ENCODE measurements at regions not wholly inside any gene's neighbourhood (a gene's known extent, or its start where the extent isn't known, plus 50 kb on each side); places are given as distances from the start of the nearest gene placed in this dataset.
A peak's percentile ranks its signal among the peaks of the same experiment; 100 is the strongest.
"Not testable (repeated sequence)": the region's sequence is repeated elsewhere in the genome, so short reads cannot be mapped to it uniquely, and the experiment has no call there.

DNA sequence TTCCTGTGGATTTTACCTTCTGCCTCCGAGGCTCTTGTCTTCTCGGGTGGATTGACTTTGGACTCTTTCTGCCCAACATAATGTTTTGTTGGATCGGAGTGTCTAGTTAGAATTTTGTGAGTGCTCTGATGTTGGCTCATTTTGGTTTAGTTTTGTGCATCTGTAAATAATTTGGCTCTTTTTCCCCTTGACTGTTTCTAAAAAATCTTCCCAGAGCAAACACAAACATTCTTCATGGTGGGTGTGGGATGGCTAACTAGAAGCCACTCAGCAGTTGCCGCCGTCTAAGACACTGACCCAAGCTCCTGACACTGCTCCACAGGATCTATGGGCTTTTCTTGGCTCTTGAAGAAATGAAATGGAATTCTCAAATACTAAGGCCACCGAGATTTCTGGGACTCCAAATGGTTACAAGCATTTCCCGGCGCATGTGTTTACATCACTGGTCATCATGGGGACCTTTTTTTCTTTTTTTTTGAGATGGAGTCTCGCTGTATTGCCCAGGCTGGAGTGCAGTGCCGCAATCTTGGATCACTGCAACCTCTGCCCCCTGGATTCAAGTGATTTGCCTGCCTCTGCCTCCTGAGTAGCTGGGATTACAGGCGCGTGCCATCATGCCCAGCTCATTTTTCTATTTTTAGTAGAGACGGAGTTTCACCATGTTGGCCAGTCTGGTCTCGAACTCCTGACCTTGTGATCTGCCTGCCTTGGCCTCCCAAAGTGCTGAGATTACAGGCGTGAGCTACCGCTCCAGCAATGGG lies 92.0 kb upstream of the FRMD1 start:
- DNase-seq, result no peak

DNA sequence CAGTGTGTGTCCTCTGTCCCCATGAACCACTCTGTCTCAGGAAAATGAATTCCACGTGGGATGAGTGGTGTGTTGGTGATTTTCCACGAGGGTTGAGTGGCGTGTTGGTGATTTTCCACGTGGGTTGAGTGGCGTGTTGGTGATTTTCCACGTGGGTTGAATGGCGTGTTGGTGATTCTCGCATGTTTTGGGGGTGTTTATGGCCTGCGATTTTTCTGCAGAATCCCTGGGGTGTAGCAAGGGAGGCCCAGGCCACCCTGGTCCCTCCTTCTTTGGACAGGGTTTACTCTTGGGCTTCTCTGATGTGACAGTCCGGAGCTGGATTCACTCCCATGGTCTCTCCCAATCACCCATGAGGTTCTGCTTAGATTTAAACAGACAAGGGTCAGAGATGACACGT lies 90.6 kb upstream of the FRMD1 start:
- DNase-seq, result no peak

DNA sequence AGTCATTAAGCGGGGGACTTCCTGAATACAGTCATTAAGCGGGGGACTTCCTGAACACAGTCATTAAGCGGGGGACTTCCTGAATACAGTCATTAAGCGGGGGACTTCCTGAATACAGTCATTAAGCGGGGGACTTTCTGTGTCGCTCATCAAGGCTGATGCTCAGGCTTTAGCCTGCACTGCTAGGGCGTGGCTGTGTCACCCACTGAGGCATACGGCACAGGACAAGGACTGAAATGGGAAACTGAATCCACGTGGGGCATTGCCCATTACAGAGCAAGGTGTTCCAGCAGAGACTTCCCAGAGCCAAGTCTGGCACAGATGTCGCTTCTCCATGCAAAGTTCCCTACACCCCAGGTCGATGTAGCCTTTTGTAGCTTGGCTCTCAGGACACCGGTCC lies 89.9 kb upstream of the FRMD1 start:
- not testable (repeated sequence) for DNase-seq

DNA sequence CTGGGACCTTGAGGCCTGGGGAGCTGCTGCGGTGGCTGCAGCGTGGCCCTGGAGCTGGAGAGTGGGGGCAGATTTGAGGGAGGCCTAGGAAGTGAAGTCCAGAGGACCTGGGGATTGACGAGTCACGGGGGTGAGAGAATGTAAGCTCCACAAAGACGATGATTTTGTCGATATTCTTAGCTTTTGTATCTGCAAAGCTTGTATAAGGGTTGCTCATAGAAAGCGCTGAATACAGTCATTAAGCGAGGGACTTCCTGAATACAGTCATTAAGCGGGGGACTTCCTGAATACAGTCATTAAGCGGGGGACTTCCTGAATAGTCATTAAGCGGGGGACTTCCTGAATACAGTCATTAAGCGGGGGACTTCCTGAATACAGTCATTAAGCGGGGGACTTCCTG lies 89.3 kb upstream of the FRMD1 start:
- not testable (repeated sequence) for DNase-seq

DNA sequence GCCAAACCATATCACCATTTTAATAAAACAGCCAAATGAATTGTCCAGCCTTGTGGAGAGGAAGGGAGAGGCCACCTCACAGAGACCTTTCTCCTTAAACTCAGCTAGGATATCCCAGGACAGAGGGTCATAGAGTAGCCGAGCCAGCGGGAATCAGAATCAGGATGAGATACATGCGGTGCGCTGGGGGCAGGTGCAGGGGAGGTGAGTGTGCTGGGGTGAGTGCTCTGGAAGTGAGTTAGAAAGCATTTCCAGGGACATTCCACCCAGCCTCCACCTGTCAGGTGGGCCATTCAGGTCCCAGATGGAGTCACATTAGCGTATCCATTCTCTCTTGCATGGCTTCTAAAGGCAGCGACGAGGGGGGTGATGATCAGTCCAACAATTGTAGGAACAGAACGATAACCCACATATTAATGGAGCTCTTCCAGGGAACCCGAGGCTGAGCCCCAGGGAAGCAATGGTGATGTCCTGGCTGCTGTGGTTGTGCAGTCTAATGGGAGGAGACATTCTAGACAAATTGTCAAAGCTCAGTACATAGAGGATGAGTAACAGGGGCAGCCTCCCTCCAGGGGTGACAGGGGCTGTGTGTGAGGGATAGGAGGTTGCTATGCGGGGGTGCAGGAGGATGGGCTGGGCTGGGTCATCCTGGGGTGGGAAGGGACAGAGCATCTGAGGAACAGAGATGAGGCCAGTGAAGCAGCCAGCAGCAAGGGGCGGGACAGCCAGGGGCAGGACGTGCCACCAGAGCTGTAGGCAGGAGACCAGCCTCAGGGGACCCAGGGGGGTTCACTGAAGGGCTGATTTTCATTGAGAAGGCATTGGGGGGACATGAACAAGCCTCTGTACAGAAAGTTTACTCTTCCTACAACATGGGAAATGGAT lies 88.7 kb upstream of the FRMD1 start:
- no peak for DNase-seq

DNA sequence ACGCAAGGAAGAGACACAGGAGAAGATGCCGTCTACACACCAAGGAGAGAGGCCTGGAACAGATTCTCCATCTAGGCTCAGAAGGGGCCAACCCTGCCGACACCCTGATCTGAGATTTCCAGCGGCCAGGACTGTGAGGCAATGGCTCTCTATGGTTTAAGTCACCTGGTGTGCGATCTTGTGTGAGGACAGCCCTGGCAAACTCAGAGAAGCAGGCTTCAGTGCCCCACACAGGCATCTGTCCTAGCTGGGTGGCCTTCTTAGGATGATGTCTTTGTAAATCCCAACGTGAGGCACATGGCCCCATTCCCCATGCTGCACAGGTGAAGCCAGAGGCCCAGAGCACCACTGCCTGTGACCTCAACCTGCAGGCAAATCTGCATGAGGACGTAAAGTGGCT lies 87.6 kb upstream of the FRMD1 start:
- DNase-seq, result no peak

DNA sequence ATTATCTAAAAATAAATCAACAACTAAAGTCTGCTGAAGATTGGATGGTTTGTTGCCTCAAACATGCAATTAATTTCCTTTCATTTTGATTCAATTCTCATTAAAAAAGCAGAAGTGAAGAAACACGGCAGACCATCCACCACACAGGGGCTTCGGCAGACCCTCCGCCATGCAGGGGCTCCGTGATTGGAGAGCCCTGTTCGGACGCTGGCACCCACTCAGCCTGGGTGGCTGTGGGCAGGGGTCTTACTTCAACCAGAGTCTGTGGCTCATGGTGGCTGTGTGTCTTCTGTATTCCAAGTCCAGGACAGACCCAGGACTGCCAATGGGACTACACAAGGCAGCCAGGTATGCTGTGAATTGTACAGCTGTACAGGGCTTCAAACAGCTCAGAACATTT lies 86.9 kb upstream of the FRMD1 start:
- no peak for DNase-seq

DNA sequence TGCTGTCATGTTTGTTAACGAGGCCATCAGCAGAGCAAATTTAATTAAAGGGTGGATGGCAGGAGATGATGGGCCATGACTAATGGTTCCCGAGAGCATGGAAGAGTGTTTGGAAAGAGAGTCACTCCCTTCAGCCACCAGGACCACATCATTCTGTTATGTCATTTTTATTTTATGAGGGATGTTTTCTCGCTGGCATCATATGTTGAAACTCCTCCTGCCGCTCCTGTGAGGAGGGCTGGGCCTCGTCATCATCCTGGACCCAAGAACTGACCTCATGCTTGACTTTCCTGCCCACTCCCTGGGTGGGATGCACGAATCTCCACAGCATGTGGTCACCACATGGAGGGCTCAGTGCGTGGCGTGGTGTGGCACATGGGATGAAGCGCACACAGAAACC lies 86.4 kb upstream of the FRMD1 start:
- DNase-seq, result peak; percentile 47

DNA sequence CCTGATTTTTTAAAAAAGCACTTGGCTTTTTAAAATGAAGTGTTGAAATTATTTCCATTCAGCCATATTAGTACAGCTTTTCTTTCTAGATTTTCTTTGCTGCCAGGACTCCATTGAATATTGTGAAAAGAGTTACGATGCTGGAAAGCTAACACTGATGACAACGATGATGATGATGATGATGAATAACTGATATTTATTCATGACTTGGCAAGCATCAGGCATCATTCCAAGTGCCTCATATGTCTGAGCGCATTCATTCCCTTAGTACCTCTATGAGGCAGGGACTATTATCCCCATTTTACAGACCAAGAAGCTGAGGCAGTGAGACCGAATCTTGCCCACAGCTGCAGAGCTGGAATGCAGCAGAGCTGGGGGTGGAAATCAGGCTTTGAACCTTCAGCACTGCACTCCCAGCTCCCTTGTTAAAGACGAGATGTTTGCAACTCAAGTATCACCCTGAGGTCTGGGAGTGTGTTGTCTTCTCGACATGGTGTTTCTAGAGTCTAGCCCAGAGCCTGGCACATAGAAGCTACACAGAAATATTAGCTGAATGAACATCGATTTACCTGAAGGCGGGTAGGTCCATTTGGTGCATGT lies 85.5 kb upstream of the FRMD1 start:
- no peak for DNase-seq

DNA sequence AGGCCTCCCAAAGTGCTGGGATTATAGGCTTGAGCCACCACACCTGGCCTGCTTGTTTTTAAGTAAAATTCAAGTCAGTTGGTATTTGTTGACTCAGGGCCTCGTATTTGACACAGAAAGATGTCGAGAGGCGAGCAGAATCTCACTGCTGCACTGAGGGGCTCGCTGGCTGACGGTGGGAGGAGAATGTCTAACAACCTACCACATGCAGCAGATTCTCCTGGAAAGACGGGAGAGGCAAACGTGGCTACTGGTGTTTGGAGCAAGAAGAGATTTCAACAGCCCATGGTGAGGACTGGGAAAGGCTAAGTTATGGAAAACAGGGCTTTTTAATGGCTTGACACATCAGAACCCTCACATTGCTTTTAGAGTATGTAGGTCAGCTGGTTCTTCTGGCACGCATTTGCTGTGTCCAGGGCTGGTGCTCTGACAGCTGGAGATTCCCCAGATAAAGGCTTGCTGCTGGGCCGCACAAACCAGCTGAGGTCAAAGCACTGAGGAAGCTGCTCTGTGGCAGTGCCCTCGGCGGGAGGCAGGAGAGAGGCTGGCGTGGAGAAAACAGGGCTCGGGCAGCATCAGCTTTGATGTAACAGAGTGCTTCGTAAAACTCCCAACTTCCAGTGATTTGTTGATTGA lies 84.2 kb upstream of the FRMD1 start:
- no peak for DNase-seq

DNA sequence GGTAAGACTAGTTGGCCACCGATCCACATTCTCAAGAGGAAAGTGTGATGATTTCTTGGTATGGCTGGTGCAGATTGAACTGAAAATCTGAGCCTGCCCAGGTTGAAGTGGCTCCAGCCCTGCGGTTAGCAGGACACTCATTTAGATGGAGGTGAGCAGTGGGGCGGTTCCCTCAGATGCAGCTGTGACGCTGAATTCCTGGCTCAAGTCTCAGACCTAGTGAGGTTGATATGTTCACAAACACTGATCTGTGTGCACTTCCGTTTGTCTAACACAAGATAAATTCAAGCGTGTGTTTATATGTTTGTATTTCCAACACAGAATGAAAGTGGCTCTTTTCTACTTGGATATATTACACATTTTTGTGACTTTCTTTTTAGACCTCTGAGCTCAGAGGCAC lies 83.4 kb upstream of the FRMD1 start:
- no peak for DNase-seq

DNA sequence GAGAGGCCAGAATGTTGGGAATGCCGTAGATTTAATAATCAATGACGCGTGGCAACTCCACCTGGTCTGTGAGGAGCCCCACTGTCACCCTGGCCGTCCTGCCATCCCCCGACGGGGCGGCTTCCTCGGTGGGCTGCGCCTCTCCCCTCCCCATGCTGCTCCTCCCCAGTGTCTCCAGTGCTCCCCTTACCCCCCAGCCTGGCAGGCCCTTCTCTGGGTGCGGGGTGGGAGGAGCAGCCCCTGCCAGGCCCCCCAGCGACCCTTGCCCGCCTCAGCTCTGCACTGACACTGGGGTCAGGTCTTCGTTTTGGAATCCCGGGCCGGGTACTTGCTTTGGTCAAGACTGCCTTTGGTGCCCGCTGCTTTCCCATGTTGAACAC lies 82.3 kb upstream of the FRMD1 start:
- DNase-seq, result no peak

DNA sequence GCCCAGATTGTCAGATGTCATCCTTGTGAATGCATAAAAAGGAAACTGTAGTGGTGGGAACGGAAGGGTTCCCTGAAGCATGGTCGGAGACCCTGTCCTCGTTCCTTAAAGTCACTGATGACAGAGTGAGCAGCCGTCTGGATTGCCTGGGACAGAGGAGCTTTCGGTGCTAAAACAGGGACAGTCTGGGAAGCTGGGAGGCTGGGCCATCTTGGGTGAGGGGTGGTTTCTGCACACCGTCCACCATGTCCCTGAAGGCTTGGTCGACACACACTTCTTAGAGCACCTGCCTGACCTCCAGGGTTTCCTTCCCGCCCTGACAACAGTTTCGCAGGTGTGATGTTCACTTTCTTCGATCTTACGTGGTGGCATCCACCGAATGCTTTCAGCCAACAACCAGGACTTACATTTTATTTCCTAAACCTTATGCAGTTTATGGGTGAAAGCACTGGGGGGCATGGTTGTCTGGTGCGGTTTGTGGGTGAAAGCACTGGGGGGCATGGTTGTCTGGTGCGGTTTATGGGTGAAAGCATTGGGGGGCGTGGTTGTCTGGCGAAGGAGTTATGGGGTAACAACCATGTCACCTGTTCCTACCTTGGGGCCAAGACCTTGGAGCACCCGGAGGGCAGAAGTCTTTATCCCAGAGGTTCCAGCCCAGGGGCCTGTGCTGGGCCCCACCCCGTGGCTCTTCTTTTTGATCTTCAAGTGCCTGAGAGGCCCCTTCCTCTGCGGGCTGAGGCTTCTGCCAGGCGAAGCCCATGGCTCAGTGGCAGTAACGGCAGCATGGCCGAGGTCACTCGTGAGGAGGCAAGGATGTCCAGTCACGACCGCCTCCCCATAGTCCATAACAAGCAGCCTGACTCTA lies 81.7 kb upstream of the FRMD1 start:
- DNase-seq, result no peak

DNA sequence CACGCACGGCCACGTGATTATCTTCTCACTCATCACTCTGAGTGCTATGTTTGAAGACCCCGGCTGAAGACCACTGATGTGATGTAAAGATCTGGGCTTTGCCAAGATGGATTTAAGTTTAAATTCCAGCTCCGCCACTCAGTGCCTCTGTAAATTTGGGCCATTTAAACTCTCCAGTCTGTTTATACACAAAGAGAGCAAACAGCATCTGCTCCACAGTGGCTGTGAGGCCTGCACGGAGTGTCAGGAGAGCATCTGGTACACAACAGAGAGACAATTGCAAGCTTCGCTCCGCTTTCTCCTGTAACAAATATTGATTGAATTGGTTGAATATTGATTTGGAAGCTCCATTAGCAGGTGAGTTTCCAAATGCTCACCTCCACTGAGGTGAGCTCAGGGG lies 80.5 kb upstream of the FRMD1 start:
- DNase-seq, result no peak

DNA sequence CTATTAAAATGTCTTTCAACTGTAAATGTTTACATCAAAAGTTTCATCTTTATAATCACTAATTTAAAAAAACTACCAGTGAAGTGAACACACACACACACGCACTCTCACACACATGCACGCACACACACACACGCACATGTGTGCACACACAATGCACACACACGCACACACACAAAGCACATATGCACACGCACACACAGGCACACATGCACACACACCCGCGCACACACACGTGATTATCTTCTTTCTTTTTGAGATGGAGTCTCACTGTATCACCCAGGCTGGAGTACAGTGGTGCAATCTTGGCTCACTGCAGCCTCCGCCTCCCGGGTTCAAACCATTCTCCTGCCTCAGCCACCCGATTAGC lies 80.0 kb upstream of the FRMD1 start:
- no peak for DNase-seq

DNA sequence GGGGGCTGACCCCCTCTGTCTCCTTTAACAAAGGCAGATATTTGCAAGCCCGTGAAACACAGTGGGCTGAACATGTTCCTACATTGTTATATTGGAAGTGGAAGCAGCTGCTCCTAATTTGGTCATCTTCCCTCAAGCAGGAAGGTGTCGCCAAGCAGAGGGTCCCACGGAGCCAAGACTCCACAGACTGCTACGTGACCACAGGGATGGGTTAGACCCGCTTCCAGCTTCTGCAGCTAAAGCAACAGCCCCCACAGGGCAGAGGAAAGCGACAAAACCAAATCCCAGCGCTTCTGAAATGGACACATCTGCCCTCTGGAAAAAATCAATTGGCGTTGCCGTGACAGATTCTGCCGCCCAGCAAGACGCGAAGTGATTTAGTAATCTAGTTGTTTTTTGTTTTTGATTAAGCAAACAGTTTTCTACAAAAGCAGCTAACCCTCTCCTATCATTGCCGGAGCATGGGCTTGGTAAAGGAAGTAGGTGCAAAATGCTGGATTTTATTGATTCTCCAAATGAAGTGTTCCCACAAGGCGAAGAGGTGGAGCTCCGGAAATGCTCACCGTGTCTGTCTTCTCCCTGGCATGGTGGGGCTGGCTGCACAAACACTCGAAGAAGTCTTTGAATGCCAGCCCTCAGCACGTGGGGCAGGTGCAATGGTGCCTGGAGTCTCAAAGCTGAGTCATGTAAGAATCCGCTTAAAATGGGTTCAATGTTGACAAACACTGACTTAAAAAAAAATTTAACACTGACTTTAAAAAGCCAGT lies 79.4 kb upstream of the FRMD1 start:
- no peak for DNase-seq

DNA sequence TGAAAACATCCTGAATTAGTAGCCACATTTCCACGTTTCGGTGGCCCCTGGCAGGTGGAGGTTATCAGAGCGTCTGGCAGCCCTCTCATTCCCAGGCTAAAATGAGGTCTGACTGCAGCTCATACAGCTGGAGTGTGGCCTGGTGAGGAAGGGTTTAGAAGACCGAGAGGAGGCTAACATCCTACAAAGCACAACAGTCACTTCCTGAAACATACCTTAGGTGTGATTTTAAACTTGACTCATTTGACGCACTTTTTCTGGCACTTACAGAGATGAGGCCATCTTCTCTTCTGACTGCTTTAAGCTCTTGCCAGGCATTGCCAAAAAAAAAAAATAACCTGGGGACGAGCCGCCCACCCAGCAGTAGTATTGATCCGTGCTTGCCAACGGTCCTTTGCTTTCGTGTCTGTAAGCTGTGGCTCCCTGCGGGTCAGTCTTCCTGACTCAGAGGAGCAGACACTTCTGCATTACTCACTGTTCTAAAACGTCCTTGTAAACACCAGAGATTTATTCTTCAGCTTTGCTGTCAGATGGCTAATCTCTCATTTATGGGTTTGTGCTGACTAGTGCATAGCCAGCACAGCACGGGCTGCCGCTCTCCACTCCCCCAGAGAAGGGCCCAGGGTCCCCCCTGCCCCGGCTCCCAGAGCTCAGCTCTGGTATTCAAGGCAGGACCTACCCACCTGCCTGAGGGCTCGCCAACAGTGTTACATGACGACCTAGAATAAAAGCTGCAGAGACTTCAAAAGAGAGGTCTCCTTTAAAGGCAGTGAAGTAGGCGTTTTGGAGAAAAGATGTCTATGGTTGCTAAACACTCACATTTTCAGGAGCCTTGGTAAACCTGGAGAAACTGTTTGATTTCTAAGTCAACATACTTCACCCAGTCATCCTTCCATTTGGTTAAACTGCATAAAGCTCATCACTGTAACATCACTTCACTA lies 78.5 kb upstream of the FRMD1 start:
- DNase-seq, result no peak

DNA sequence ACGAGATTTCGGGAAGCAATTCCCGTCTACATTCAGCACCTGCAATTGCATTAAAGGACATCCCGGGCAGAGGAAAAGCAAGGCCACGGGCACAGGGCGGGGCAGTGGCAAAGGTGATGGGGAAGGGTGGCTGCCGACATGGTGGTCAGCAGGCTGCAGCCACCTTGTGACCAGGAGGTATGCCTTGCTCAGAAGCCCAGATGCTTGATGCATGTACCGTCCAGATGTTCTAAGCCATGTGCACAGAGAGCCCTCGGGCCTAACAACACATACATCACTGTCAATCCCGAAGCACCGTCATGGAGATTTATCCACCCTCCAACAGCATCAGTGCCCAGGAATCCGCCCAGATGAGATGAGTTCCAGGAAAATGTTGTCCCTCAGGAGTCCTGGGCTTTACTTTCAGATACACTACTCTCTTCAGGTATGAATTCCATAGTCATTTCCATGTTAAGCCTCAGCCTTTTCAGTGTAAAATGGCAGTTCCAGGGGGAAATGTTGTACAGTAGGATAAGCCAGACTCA lies 77.8 kb upstream of the FRMD1 start:
- no peak for DNase-seq

DNA sequence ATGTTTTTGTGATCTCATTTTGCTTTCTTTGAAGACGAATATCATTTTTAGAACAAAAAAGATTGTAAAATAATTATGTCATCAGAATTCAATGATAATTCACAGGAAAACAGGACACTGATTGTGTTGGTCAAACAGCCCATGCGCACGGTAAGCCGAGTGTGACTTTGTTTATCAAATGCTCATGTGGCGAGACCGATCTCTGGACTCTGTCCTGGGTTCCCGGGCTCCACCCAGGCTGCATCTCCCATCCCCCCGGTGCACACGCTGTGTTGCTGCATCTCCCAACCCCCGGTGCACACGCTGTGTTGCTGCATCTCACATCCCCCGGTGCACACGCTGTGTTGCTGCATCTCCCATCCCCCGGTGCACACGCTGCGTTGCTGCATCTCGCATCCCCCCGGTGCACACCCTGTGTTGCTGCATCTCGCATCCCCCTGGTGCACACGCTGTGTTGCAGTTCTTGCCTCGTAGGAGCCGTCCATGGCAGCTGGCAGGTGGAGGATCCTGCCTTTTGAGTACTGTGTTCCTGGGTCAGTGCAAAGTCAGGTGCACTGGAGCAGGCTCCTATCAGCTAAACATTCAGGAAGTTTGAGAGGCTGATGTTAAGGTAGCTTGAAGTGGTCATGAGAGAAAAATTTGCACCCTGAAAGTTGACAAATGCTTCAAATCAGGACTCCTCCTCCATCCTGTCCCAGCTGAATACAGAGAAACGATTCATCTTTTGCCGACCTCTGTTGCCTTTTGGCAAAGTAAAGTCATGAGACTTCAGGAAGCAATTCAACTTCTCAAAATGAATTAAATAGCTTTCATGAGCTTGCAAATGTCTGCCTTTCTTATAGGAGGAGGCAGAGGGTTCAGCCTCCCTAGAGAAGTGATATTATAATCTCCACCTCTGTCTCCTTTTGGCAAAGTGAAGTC lies 77.1 kb upstream of the FRMD1 start:
- no peak for DNase-seq

All from NCI-H1417 treated with DMSO at 0.1 percent for 48 hours (cell line).